HG02884 (cell line): ENCODE measurements at regions not wholly inside any gene's neighbourhood (a gene's known extent, or its start where the extent isn't known, plus 50 kb on each side); places are given as distances from the start of the nearest gene placed in this dataset.
"Not testable (repeated sequence)": the region's sequence is repeated elsewhere in the genome, so short reads cannot be mapped to it uniquely, and the experiment has no call there.

Experiments used
- ATAC-seq: cut with Tn5 transposase; IDR thresholded peaks from one replicate; pipeline ENCODE4 v1.9.1; 2021; ENCODE audit warnings: mild to moderate bottlenecking, moderate library complexity; ENCODE audit not compliant: unreplicated experiment

- no peak for ATAC-seq
These were observed 171.2 kb downstream of the TEX29 start for GRCh38 chr13:111491659-111492058.

- ATAC-seq: no peak
These were observed 172.0 kb downstream of the TEX29 start for GRCh38 chr13:111492341-111492950.

- ATAC-seq: no peak
These were observed 172.5 kb downstream of the TEX29 start for GRCh38 chr13:111492958-111493357.

- no peak for ATAC-seq
These were observed 173.0 kb downstream of the TEX29 start for GRCh38 chr13:111493468-111493867.

GRCh38 chr13:111494641-111495040 is 174.2 kb downstream of the TEX29 start:
- ATAC-seq: no peak

- ATAC-seq: not testable (repeated sequence)
These were observed 181.4 kb downstream of the TEX29 start for GRCh38 chr13:111501596-111502535.

GRCh38 chr13:111502957-111503356 is 182.5 kb downstream of the TEX29 start:
- no peak for ATAC-seq

GRCh38 chr13:111503376-111503775 is 182.9 kb downstream of the TEX29 start:
- ATAC-seq: no peak

GRCh38 chr13:111503905-111504695 is 183.7 kb downstream of the TEX29 start:
- no peak for ATAC-seq

GRCh38 chr13:111505175-111505777 is 184.8 kb downstream of the TEX29 start:
- no peak for ATAC-seq

GRCh38 chr13:111506125-111506524 is 185.7 kb downstream of the TEX29 start:
- no peak for ATAC-seq

GRCh38 chr13:111506621-111507020 is 186.2 kb downstream of the TEX29 start:
- ATAC-seq: no peak

- no peak for ATAC-seq
These were observed 187.9 kb downstream of the TEX29 start for GRCh38 chr13:111508164-111508870.

GRCh38 chr13:111508902-111509509 is 188.6 kb downstream of the TEX29 start:
- no peak for ATAC-seq

GRCh38 chr13:111510502-111511218 is 190.2 kb downstream of the TEX29 start:
- ATAC-seq: no peak

- no peak for ATAC-seq
These were observed 190.8 kb downstream of the TEX29 start for GRCh38 chr13:111511219-111511732.

- ATAC-seq: no peak
These were observed 191.5 kb downstream of the TEX29 start for GRCh38 chr13:111511805-111512504.

- ATAC-seq: no peak
These were observed 192.3 kb downstream of the TEX29 start for GRCh38 chr13:111512707-111513106.
